Fibroblast of pulmonary artery (primary cell): ENCODE measurements at regions not wholly inside any gene's neighbourhood (a gene's known extent, or its start where the extent isn't known, plus 50 kb on each side); places are given as distances from the start of the nearest gene placed in this dataset.
A peak's percentile ranks its signal among the peaks of the same experiment; 100 is the strongest.

Experiments
- DNase-seq: peaks from one replicate; pipeline ENCODE4 v3.0.0-alpha.2; 2010; ENCODE audit warnings: low read depth
- H3K4me3 ChIP-seq: replicated peaks from 2 replicates; pipeline ENCODE4 v1.5.1; 2011; ENCODE audit warnings: low read depth, mild to moderate bottlenecking, control low read depth, low read length, moderate library complexity
- CTCF ChIP-seq: IDR thresholded peaks from 2 replicates; pipeline ENCODE4 v1.5.1; 2011; ENCODE audit warnings: mild to moderate bottlenecking, control low read depth, low read length, inconsistent platforms; ENCODE audit errors: missing control alignments

- no peak for TF ChIP-seq CTCF
- DNase-seq: peak; percentile 0
Observed at GRCh38 chrX:39518476-39519029, 579.2 kb downstream of the BCOR start.

GRCh38 chrX:39519030-39519488 lies 578.7 kb downstream of the BCOR start:
- DNase-seq: peak; percentile 51
- H3K4me3 ChIP-seq: no peak overlapping the region
- no peak for TF ChIP-seq CTCF

More at GRCh38 chrX:39518476-39519029, 579.2 kb downstream of the BCOR start:
- no peak overlapping the region for H3K4me3 ChIP-seq

GRCh38 chrX:39519566-39520301 lies 578.0 kb downstream of the BCOR start:
- no peak for DNase-seq
- no peak overlapping the region for H3K4me3 ChIP-seq
- TF ChIP-seq CTCF: no peak

GRCh38 chrX:39525758-39526157 lies 572.0 kb downstream of the BCOR start:
- no peak overlapping the region for H3K4me3 ChIP-seq
- no peak for TF ChIP-seq CTCF
- DNase-seq: no peak

- TF ChIP-seq CTCF: no peak
- no peak overlapping the region for H3K4me3 ChIP-seq
- peak; percentile 53 for DNase-seq
Observed at GRCh38 chrX:39527025-39527424, 570.7 kb downstream of the BCOR start.

- no peak for TF ChIP-seq CTCF
- DNase-seq: no peak
- no peak overlapping the region for H3K4me3 ChIP-seq
Observed at GRCh38 chrX:39528161-39528916, 569.4 kb downstream of the BCOR start.
